H9 (cell line): ENCODE measurements at regions not wholly inside any gene's neighbourhood (a gene's known extent, or its start where the extent isn't known, plus 50 kb on each side); places are given as distances from the start of the nearest gene placed in this dataset.

Experiments
- DNase-seq: peaks from one replicate; pipeline ENCODE4 v3.0.0-alpha.2; 2017
- H2AFZ ChIP-seq: one replicate; pipeline ENCODE4 v1.6.1; 2013; ENCODE audit warnings: mild to moderate bottlenecking, low read length, control low read depth, moderate library complexity
- H2AK5ac ChIP-seq: 2 replicates; pipeline ENCODE4 v1.6.1; 2013; ENCODE audit warnings: low read length, control low read depth, mixed read lengths; ENCODE audit not compliant: insufficient read length
- H2BK120ac ChIP-seq: one replicate; pipeline ENCODE4 v1.6.1; 2013; ENCODE audit warnings: low read depth, mild to moderate bottlenecking, low read length, control low read depth, inconsistent platforms; ENCODE audit not compliant: poor library complexity, severe bottlenecking
- H2BK12ac ChIP-seq: 2 replicates; pipeline ENCODE4 v1.6.1; 2013; ENCODE audit warnings: low read length, control low read depth, mixed read lengths, low read depth; ENCODE audit not compliant: insufficient read length
- H2BK15ac ChIP-seq: 2 replicates; pipeline ENCODE4 v1.6.1; 2013; ENCODE audit warnings: low read depth, low read length, control low read depth
- H2BK20ac ChIP-seq: one replicate; pipeline ENCODE4 v1.6.1; 2013; ENCODE audit warnings: low read depth, mild to moderate bottlenecking, low read length, control low read depth, inconsistent platforms; ENCODE audit not compliant: poor library complexity, severe bottlenecking
- H2BK5ac ChIP-seq: 2 replicates; pipeline ENCODE4 v1.6.1; 2013; ENCODE audit warnings: low read length, control low read depth, mixed read lengths; ENCODE audit not compliant: insufficient read length
- H3K14ac ChIP-seq: 2 replicates; pipeline ENCODE4 v1.6.1; 2013; ENCODE audit warnings: low read length, control low read depth; ENCODE audit not compliant: insufficient read depth
- H3K18ac ChIP-seq: 2 replicates; pipeline ENCODE4 v1.6.1; 2013; ENCODE audit warnings: low read depth, mild to moderate bottlenecking, mixed read lengths, low read length, control low read depth; ENCODE audit not compliant: insufficient read length
- H3K23ac ChIP-seq: 2 replicates; pipeline ENCODE4 v1.6.1; 2013; ENCODE audit warnings: low read length, control low read depth, mixed read lengths, low read depth; ENCODE audit not compliant: insufficient read length
- H3K23me2 ChIP-seq: 2 replicates; pipeline ENCODE4 v1.6.1; 2013; ENCODE audit warnings: low read depth, mild to moderate bottlenecking, mixed read lengths, low read length, control low read depth; ENCODE audit not compliant: insufficient read length, poor library complexity, severe bottlenecking
- H3K27ac ChIP-seq: 2 replicates; pipeline ENCODE4 v1.5.1; 2013; ENCODE audit warnings: low read length, control low read depth, mixed read lengths, low read depth; ENCODE audit not compliant: insufficient read length
- H3K27me3 ChIP-seq: 2 replicates; pipeline ENCODE4 v1.6.1; 2013; ENCODE audit warnings: low read length, control low read depth, inconsistent platforms; ENCODE audit not compliant: insufficient read depth
- H3K4ac ChIP-seq: 2 replicates; pipeline ENCODE4 v1.6.1; 2013; ENCODE audit warnings: low read depth, mild to moderate bottlenecking, control low read depth, inconsistent platforms, low read length, moderate library complexity
- H3K4me1 ChIP-seq: 2 replicates; pipeline ENCODE4 v1.6.1; 2013; ENCODE audit warnings: low read length, control low read depth, inconsistent platforms; ENCODE audit not compliant: insufficient read depth
- H3K4me2 ChIP-seq: 2 replicates; pipeline ENCODE4 v1.6.1; 2013; ENCODE audit warnings: low read length, control low read depth, mixed read lengths; ENCODE audit not compliant: insufficient read length, insufficient read depth
- H3K56ac ChIP-seq: 2 replicates; pipeline ENCODE4 v1.6.1; 2013; ENCODE audit warnings: low read depth, mild to moderate bottlenecking, mixed read lengths, low read length, control low read depth; ENCODE audit not compliant: insufficient read length
- H3K79me1 ChIP-seq: 2 replicates; pipeline ENCODE4 v1.6.1; 2013; ENCODE audit warnings: low read depth, mild to moderate bottlenecking, moderate library complexity, low read length, control low read depth, inconsistent platforms; ENCODE audit not compliant: insufficient read depth, poor library complexity, severe bottlenecking
- H3K79me2 ChIP-seq: 2 replicates; pipeline ENCODE4 v1.6.1; 2013; ENCODE audit warnings: low read length, control low read depth, inconsistent platforms; ENCODE audit not compliant: insufficient read depth
- H3K9ac ChIP-seq: 2 replicates; pipeline ENCODE4 v1.6.1; 2013; ENCODE audit warnings: low read length, control low read depth, mixed read lengths; ENCODE audit not compliant: insufficient read length; ENCODE audit errors: extremely low read depth
- H3K9me3 ChIP-seq: one replicate; pipeline ENCODE4 v1.6.1; 2013; ENCODE audit warnings: low read depth, low read length, inconsistent platforms; ENCODE audit not compliant: control insufficient read depth
- H3T11ph ChIP-seq: one replicate; pipeline ENCODE4 v1.6.1; 2013; ENCODE audit warnings: mild to moderate bottlenecking, low read length, control low read depth, inconsistent platforms
- H4K20me1 ChIP-seq: one replicate; pipeline ENCODE4 v1.6.1; 2013; ENCODE audit not compliant: control insufficient read depth, insufficient read length, insufficient read depth
- H4K5ac ChIP-seq: 2 replicates; pipeline ENCODE4 v1.6.1; 2013; ENCODE audit warnings: low read depth, mild to moderate bottlenecking, mixed read lengths, low read length, control low read depth; ENCODE audit not compliant: insufficient read length
- H4K8ac ChIP-seq: replicated peaks from 2 replicates; pipeline ENCODE4 v1.6.1; 2013; ENCODE audit warnings: low read length, control low read depth, mixed read lengths, low read depth; ENCODE audit not compliant: insufficient read length
- H4K91ac ChIP-seq: 2 replicates; pipeline ENCODE4 v1.6.1; 2013; ENCODE audit warnings: low read depth, mild to moderate bottlenecking, moderate library complexity, mixed read lengths, low read length, control low read depth; ENCODE audit not compliant: insufficient read length
- H3K27ac Mint-ChIP-seq, 3 experiments: 2 replicates in 2 of 3; 3 replicates in 1 of 3; pipeline ENCODE4 v1.8.0; 2020 to 2021; ENCODE audit warnings: mixed read lengths in 3 of 3, mild to moderate bottlenecking in 1 of 3, moderate library complexity in 1 of 3
- H3K27me3 Mint-ChIP-seq: 2 replicates; pipeline ENCODE4 v1.8.0; 2021; ENCODE audit warnings: low read depth, mild to moderate bottlenecking, moderate library complexity, mixed read lengths
- H3K36me3 Mint-ChIP-seq, 3 experiments: 2 replicates in 2 of 3; 3 replicates in 1 of 3; pipeline ENCODE4 v1.8.0; 2020 to 2021; ENCODE audit warnings: low read depth in 3 of 3, mixed read lengths in 3 of 3; ENCODE audit not compliant: insufficient read depth in 1 of 3
- H3K4me1 Mint-ChIP-seq, 2 experiments: 2 replicates each; pipeline ENCODE4 v1.8.0; 2020; ENCODE audit warnings: mixed read lengths in 2 of 2
- H3K4me3 Mint-ChIP-seq, 2 experiments: 2 replicates in 1 of 2; 3 replicates in 1 of 2; pipeline ENCODE4 v1.8.0; 2020 to 2021; ENCODE audit warnings: mild to moderate bottlenecking in 2 of 2, mixed read lengths in 2 of 2, moderate library complexity in 1 of 2
- H3K9me3 Mint-ChIP-seq, 2 experiments: 2 replicates in 1 of 2; 3 replicates in 1 of 2; pipeline ENCODE4 v1.8.0; 2020; ENCODE audit warnings: mild to moderate bottlenecking in 2 of 2, mixed read lengths in 2 of 2, moderate library complexity in 1 of 2
- CTCF ChIP-seq: fragments of 200-600 bp; sonication (generic); conservative IDR thresholded peaks from 3 replicates; pipeline ENCODE4 v1.8.0; 2021; ENCODE audit warnings: antibody characterized with exemption, mild to moderate bottlenecking

GRCh38 chr4:80144676-80145470 lies 52.4 kb upstream of the PRDM8 start:
- Histone ChIP-seq H3K23me2 (no peaks in the 10 kb centered on the region), H2BK120ac (no peak overlapping the region)

More at GRCh38 chr4:80144676-80145470, 52.4 kb upstream of the PRDM8 start:
- Mint-ChIP-seq H3K36me3 (no peaks in the 10 kb centered on the region), H3K4me3 (no peak overlapping the region), H3K9me3 (no peaks in the 10 kb centered on the region), H3K4me1 (no peaks in the 10 kb centered on the region; a peak in 1 of 4 replicates), H3K27me3 (no peaks in the 10 kb centered on the region), H3K27ac (no peak overlapping the region)
- no peaks in the 10 kb centered on the region for H3K9me3 ChIP-seq
- no peak overlapping the region for H3K56ac ChIP-seq
- no peak overlapping the region for H4K5ac ChIP-seq
- H4K20me1 ChIP-seq: no peaks in the 10 kb centered on the region
- no peak overlapping the region for H2BK12ac ChIP-seq
- H3K14ac ChIP-seq: no peak overlapping the region
- no peak overlapping the region for H3K18ac ChIP-seq
- H3T11ph ChIP-seq: no peak overlapping the region
- no peak overlapping the region for H2BK5ac ChIP-seq
- H3K27me3 ChIP-seq: no peaks in the 10 kb centered on the region
- no peak for TF ChIP-seq CTCF
- H4K91ac ChIP-seq: no peak overlapping the region
- no peak overlapping the region for H3K23ac ChIP-seq
- H3K4me1 ChIP-seq: no peaks in the 10 kb centered on the region
- H3K9ac ChIP-seq: no peak overlapping the region
- H2BK20ac ChIP-seq: no peak overlapping the region
- H4K8ac ChIP-seq: no peak overlapping the region
- no peak overlapping the region for H3K4ac ChIP-seq
- H3K79me1 ChIP-seq: no peaks in the 10 kb centered on the region
- no peak overlapping the region for H3K27ac ChIP-seq
- no peak overlapping the region for H3K4me2 ChIP-seq
- H2AFZ ChIP-seq: no peak overlapping the region
- no peak overlapping the region for H2BK15ac ChIP-seq
- H3K79me2 ChIP-seq: no peaks in the 10 kb centered on the region
- H2AK5ac ChIP-seq: no peak overlapping the region
- DNase-seq: no peak
